RWPE2 (cell line): ENCODE measurements at regions not wholly inside any gene's neighbourhood (a gene's known extent, or its start where the extent isn't known, plus 50 kb on each side); places are given as distances from the start of the nearest gene placed in this dataset.
"Not testable (repeated sequence)": the region's sequence is repeated elsewhere in the genome, so short reads cannot be mapped to it uniquely, and the experiment has no call there.

Source experiments
- ATAC-seq: fragments of 200-7000 bp; cut with Tn5 transposase; 3 replicates; pipeline ENCODE4 v1.9.1; 2021; ENCODE audit warnings: low read depth
- DNase-seq: peaks from one replicate; pipeline ENCODE4 v3.0.0-alpha.2; 2020; ENCODE audit warnings: low spot score
- H3K27ac ChIP-seq: fragments of 450-650 bp; 2 replicates; pipeline ENCODE4 v1.5.1; 2017; ENCODE audit warnings: mild to moderate bottlenecking; ENCODE audit not compliant: poor library complexity, severe bottlenecking
- H3K27me3 ChIP-seq: fragments of 250-450 bp; sonication (Bioruptor Pico); 2 replicates; pipeline ENCODE4 v1.5.1; 2021; ENCODE audit warnings: mild to moderate bottlenecking, moderate library complexity; ENCODE audit not compliant: insufficient read depth, poor library complexity, severe bottlenecking
- H3K36me3 ChIP-seq: fragments of 250-450 bp; sonication (Bioruptor Pico); 2 replicates; pipeline ENCODE4 v1.5.1; 2020; ENCODE audit warnings: low read depth, mild to moderate bottlenecking, moderate library complexity
- H3K4me1 ChIP-seq: fragments of 250-450 bp; sonication (Bioruptor Pico); 2 replicates; pipeline ENCODE4 v1.5.1; 2021; ENCODE audit warnings: mild to moderate bottlenecking, moderate library complexity; ENCODE audit not compliant: insufficient read depth, poor library complexity, severe bottlenecking
- H3K4me3 ChIP-seq: fragments of 250-450 bp; sonication (Bioruptor Pico); 2 replicates; pipeline ENCODE4 v1.5.1; 2021; ENCODE audit warnings: mild to moderate bottlenecking, moderate library complexity; ENCODE audit not compliant: severe bottlenecking
- H3K9me3 ChIP-seq: fragments of 250-450 bp; sonication (Bioruptor Pico); 2 replicates; pipeline ENCODE4 v1.5.1; 2021; ENCODE audit warnings: mild to moderate bottlenecking, moderate library complexity; ENCODE audit not compliant: severe bottlenecking
- CTCF ChIP-seq: fragments of 450-650 bp; IDR thresholded peaks from one replicate; pipeline ENCODE4 v1.5.1; 2017; ENCODE audit warnings: mild to moderate bottlenecking, moderate library complexity; ENCODE audit not compliant: poor library complexity, severe bottlenecking

GRCh38 chr1:220475608-220476007 lies 52.3 kb upstream of the MARK1 start:
- H3K27ac ChIP-seq, H3K9me3 ChIP-seq, DNase-seq, H3K4me3 ChIP-seq, H3K36me3 ChIP-seq, ATAC-seq, H3K27me3 ChIP-seq, H3K4me1 ChIP-seq: not testable (repeated sequence)

- not testable (repeated sequence) for H3K27me3 ChIP-seq, H3K9me3 ChIP-seq, ATAC-seq, H3K4me1 ChIP-seq, DNase-seq, H3K27ac ChIP-seq, H3K36me3 ChIP-seq, H3K4me3 ChIP-seq
Observed at GRCh38 chr1:220475141-220475540, 52.8 kb upstream of the MARK1 start.

- H3K27ac ChIP-seq = no peak overlapping the region
- no peaks in the 10 kb centered on the region for H3K4me1 ChIP-seq
- ATAC-seq = no peak
- H3K4me3 ChIP-seq = no peak overlapping the region
- no peak for DNase-seq
- no peaks in the 10 kb centered on the region for H3K27me3 ChIP-seq
- H3K36me3 ChIP-seq = no peaks in the 10 kb centered on the region
- no peaks in the 10 kb centered on the region for H3K9me3 ChIP-seq
- no peak for TF ChIP-seq CTCF
Observed at GRCh38 chr1:220473440-220473839, 54.5 kb upstream of the MARK1 start.

GRCh38 chr1:220462752-220463151 lies 65.2 kb upstream of the MARK1 start:
- H3K4me3 ChIP-seq = no peak overlapping the region
- no peak for ATAC-seq

GRCh38 chr1:220458936-220459335 lies 69.0 kb upstream of the MARK1 start:
- no peaks in the 10 kb centered on the region for H3K27me3 ChIP-seq
- ATAC-seq (no peak), DNase-seq (no peak)
- H3K9me3 ChIP-seq = no peaks in the 10 kb centered on the region
- H3K4me1 ChIP-seq = no peaks in the 10 kb centered on the region
- TF ChIP-seq CTCF = no peak
- no peak overlapping the region for H3K27ac ChIP-seq
- no peaks in the 10 kb centered on the region for H3K36me3 ChIP-seq
- no peak overlapping the region for H3K4me3 ChIP-seq

More at GRCh38 chr1:220462752-220463151, 65.2 kb upstream of the MARK1 start:
- Histone ChIP-seq H3K27me3 (no peaks in the 10 kb centered on the region), H3K27ac (no peak overlapping the region), H3K36me3 (no peaks in the 10 kb centered on the region), H3K9me3 (no peaks in the 10 kb centered on the region), H3K4me1 (no peaks in the 10 kb centered on the region)
- no peak for DNase-seq
- no peak for TF ChIP-seq CTCF

GRCh38 chr1:220457957-220458609 lies 69.9 kb upstream of the MARK1 start:
- ATAC-seq = no peak
- H3K27me3 ChIP-seq = no peaks in the 10 kb centered on the region
- H3K27ac ChIP-seq = no peak overlapping the region
- no peaks in the 10 kb centered on the region for H3K36me3 ChIP-seq
- H3K9me3 ChIP-seq = no peaks in the 10 kb centered on the region
- TF ChIP-seq CTCF = no peak
- H3K4me1 ChIP-seq = no peaks in the 10 kb centered on the region
- no peak for DNase-seq
- H3K4me3 ChIP-seq = no peak overlapping the region
